Parathyroid adenoma (tissue), 2 donors: ENCODE measurements at regions not wholly inside any gene's neighbourhood (a gene's known extent, or its start where the extent isn't known, plus 50 kb on each side); places are given as distances from the start of the nearest gene placed in this dataset.

ENCODE experiments used
- H2AFZ ChIP-seq: fragments of 300-600 bp; sonication (generic); one replicate; pipeline ENCODE4 v1.7.0; 2017; ENCODE audit warnings: antibody characterized with exemption, mild to moderate bottlenecking
- H3K27ac ChIP-seq: fragments of 300-600 bp; sonication (generic); one replicate; pipeline ENCODE4 v1.7.0; 2017
- H3K27me3 ChIP-seq: fragments of 300-600 bp; sonication (generic); one replicate; pipeline ENCODE4 v1.7.0; 2017; ENCODE audit warnings: low read length; ENCODE audit not compliant: control insufficient read depth, insufficient read depth
- H3K36me3 ChIP-seq: fragments of 300-600 bp; sonication (generic); one replicate; pipeline ENCODE4 v1.7.0; 2017; ENCODE audit warnings: low read length; ENCODE audit not compliant: control insufficient read depth, insufficient read depth
- H3K4me1 ChIP-seq: fragments of 300-600 bp; sonication (generic); one replicate; pipeline ENCODE4 v1.7.0; 2017; ENCODE audit warnings: control low read depth
- H3K4me2 ChIP-seq: fragments of 300-600 bp; sonication (generic); one replicate; pipeline ENCODE4 v1.7.0; 2017; ENCODE audit warnings: low read length
- H3K4me3 ChIP-seq: fragments of 300-600 bp; sonication (generic); one replicate; pipeline ENCODE4 v1.7.0; 2017; ENCODE audit warnings: low read depth, low read length
- H3K79me2 ChIP-seq: fragments of 300-600 bp; sonication (generic); one replicate; pipeline ENCODE4 v1.7.0; 2017; ENCODE audit warnings: control low read depth
- H3K9ac ChIP-seq: fragments of 300-600 bp; sonication (generic); one replicate; pipeline ENCODE4 v1.7.0; 2017; ENCODE audit warnings: mild to moderate bottlenecking
- H3K9me3 ChIP-seq: fragments of 300-600 bp; sonication (generic); one replicate; pipeline ENCODE4 v1.7.0; 2017; ENCODE audit warnings: low read length; ENCODE audit not compliant: control insufficient read depth
- TF ChIP-seq, protein P1 (sequence below): fragments of 300-600 bp; sonication (generic); IDR thresholded peaks from one replicate; pipeline ENCODE4 v1.7.0; 2017; ENCODE audit warnings: antibody characterized with exemption, mild to moderate bottlenecking
- donor health status: primary hyperparathyroidism.

- TF ChIP-seq, protein P1, sequence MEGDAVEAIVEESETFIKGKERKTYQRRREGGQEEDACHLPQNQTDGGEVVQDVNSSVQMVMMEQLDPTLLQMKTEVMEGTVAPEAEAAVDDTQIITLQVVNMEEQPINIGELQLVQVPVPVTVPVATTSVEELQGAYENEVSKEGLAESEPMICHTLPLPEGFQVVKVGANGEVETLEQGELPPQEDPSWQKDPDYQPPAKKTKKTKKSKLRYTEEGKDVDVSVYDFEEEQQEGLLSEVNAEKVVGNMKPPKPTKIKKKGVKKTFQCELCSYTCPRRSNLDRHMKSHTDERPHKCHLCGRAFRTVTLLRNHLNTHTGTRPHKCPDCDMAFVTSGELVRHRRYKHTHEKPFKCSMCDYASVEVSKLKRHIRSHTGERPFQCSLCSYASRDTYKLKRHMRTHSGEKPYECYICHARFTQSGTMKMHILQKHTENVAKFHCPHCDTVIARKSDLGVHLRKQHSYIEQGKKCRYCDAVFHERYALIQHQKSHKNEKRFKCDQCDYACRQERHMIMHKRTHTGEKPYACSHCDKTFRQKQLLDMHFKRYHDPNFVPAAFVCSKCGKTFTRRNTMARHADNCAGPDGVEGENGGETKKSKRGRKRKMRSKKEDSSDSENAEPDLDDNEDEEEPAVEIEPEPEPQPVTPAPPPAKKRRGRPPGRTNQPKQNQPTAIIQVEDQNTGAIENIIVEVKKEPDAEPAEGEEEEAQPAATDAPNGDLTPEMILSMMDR, result no peak
- Histone ChIP-seq H3K27me3 (no peaks in the 10 kb centered on the region), H3K27ac (no peak overlapping the region), H2AFZ (no peak overlapping the region), H3K36me3 (no peaks in the 10 kb centered on the region), H3K79me2 (no peaks in the 10 kb centered on the region), H3K9ac (no peak overlapping the region), H3K4me3 (no peak overlapping the region), H3K4me2 (no peak overlapping the region), H3K4me1 (no peaks in the 10 kb centered on the region), H3K9me3 (no peaks in the 10 kb centered on the region)
Observed at GRCh38 chr15:35888815-35889214, 342.9 kb upstream of the DPH6 start.

GRCh38 chr15:35907511-35907910 lies 361.5 kb upstream of the DPH6 start:
- no peak overlapping the region for H2AFZ ChIP-seq
- TF ChIP-seq, protein P1, result no peak
- H3K36me3 ChIP-seq, result no peaks in the 10 kb centered on the region
- H3K79me2 ChIP-seq, result no peaks in the 10 kb centered on the region
- H3K27me3 ChIP-seq, result no peaks in the 10 kb centered on the region
- H3K4me1 ChIP-seq, result no peaks in the 10 kb centered on the region
- H3K9ac ChIP-seq, result no peak overlapping the region
- H3K27ac ChIP-seq, result no peak overlapping the region
- H3K4me3 ChIP-seq, result no peak overlapping the region
- no peak overlapping the region for H3K4me2 ChIP-seq
- H3K9me3 ChIP-seq, result no peaks in the 10 kb centered on the region

DNA sequence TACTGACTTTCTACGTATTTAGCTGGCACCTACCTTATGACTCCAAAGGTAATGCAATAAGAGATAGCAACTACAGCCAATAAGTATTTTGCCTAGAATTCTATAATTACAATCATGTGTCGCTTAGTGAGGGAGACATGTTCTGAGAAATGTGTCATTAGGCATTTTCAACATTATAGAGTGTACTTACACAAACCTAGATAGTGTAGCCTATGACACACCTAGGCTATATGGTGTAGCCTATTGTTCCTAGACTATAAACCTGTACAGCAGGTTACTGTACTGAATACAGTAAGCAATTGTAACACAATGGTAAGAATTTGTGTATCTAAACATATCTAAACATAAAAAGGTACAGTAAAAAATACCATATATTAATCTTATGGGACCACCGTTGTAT lies 363.4 kb upstream of the DPH6 start:
- H3K4me2 ChIP-seq, result no peak overlapping the region
- no peaks in the 10 kb centered on the region for H3K4me1 ChIP-seq
- H2AFZ ChIP-seq, result no peak overlapping the region
- TF ChIP-seq, protein P1, result no peak
- no peak overlapping the region for H3K9ac ChIP-seq
- H3K4me3 ChIP-seq, result no peak overlapping the region
- no peaks in the 10 kb centered on the region for H3K9me3 ChIP-seq
- no peaks in the 10 kb centered on the region for H3K36me3 ChIP-seq
- no peak overlapping the region for H3K27ac ChIP-seq
- no peaks in the 10 kb centered on the region for H3K27me3 ChIP-seq
- H3K79me2 ChIP-seq, result no peaks in the 10 kb centered on the region

DNA sequence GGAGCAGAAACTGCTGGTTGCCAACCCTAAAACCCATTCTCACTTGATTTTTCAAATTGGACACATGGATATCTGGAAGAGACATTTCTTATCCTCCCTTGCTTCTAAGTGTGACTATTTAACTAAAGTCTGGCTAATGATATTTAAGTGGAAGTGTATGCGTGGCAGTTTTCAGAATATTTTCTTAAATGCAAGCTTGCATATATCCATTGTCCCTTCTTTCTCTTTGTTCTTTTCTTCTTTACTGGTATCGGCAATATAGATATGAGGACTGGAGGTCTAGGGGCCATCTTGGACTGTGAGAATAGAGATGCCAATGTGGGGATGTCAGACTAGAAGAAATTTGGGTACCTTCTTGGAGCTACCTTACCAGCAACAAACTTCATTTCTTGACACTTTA lies 364.3 kb upstream of the DPH6 start:
- no peak overlapping the region for H3K4me3 ChIP-seq
- H3K79me2 ChIP-seq, result no peaks in the 10 kb centered on the region
- no peaks in the 10 kb centered on the region for H3K27me3 ChIP-seq
- no peak overlapping the region for H3K4me2 ChIP-seq
- no peaks in the 10 kb centered on the region for H3K36me3 ChIP-seq
- no peaks in the 10 kb centered on the region for H3K9me3 ChIP-seq
- TF ChIP-seq, protein P1, result no peak
- no peaks in the 10 kb centered on the region for H3K4me1 ChIP-seq
- no peak overlapping the region for H2AFZ ChIP-seq
- no peak overlapping the region for H3K9ac ChIP-seq
- H3K27ac ChIP-seq, result no peak overlapping the region

- Histone ChIP-seq H2AFZ (no peak overlapping the region), H3K4me3 (no peak overlapping the region), H3K9ac (no peak overlapping the region), H3K27me3 (no peaks in the 10 kb centered on the region), H3K27ac (no peak overlapping the region), H3K4me1 (no peaks in the 10 kb centered on the region), H3K9me3 (no peaks in the 10 kb centered on the region), H3K36me3 (no peaks in the 10 kb centered on the region), H3K4me2 (no peak overlapping the region), H3K79me2 (no peaks in the 10 kb centered on the region)
- TF ChIP-seq, protein P1, result no peak
Observed at GRCh38 chr15:35911052-35911777, 365.2 kb upstream of the DPH6 start.
